ENCODE measurements at regions not wholly inside any gene's neighbourhood (a gene's known extent, or its start where the extent isn't known, plus 50 kb on each side); places are given as distances from the start of the nearest gene placed in this dataset.
"Not testable (repeated sequence)": the region's sequence is repeated elsewhere in the genome, so short reads cannot be mapped to it uniquely, and the experiment has no call there.

DNA sequence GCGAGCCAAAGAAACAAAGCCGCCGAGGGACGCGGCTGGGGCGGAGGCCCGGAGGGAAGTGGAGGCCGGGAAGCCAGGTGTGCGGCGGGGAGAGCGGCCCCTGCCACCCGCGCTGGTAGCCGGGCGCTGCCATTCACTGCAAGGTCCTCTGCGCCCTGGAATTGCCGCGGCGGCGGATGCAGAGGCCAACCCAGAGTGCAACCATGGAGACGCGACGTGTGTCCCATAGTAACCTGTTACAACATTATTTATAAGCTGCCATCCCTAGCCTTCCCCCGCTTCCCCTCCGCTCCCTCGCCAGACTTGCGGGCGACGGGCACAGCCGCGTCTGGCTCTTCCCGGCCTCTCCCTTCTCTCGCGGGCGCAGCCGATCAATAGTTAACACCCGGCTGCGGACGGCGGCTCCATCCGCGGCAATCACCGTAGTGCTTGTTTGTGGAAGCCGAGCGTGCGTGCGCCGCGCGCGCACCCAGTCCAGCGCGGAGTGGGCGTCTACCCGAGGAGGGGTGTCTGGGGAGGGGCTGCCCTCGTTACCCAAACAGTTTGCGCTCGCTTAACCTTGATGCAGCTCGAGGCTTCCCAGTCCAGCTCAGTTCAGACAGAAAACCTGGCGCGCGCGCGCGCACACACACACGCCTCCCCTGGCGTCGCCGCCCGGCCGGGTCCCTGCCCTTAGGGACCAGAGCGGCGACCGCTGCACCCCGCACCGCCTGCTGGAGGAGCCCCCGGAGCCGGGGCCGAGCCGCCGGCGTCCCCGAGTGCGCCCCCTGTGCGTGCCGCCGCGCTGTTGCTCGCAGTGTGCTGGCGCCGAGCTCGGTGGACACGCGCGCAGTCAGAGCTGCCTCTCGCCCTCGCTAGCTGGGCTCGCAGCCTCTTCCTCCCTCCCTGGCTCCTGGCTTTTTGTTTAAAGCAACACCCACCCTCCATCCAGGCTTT, 165.4 kb upstream of the DPP6 start:
- no peak for ATAC-seq

- no peak for ATAC-seq
Measured at GRCh38 chr7:153887749-153888569, 164.2 kb upstream of the DPP6 start.

GRCh38 chr7:153891990-153892389, 160.2 kb upstream of the DPP6 start:
- ATAC-seq = no peak

GRCh38 chr7:153902862-153903261, 149.3 kb upstream of the DPP6 start:
- no peak for ATAC-seq

- no peak for ATAC-seq
Measured at GRCh38 chr7:153912211-153912610, 140.0 kb upstream of the DPP6 start.

DNA sequence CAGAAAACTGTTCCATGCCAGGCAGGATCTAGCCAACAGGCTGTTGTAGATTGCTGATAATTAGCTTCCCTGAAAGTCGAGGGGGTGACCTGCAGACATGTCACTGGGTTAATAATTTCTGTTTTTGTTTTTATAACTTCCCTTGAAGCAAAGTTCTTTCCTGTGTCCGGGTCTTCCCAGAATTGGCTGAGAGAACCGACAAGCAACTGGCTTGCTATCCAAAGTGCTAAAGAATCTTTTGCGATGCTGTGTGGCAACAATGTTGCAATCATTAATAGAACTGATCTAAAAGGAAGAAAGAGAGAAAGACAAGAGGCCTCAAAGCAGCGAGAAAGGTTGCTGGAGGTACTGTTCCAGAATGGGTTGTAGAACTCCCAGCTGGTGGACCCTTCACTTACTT, 132.1 kb upstream of the DPP6 start:
- ATAC-seq = no peak

DNA sequence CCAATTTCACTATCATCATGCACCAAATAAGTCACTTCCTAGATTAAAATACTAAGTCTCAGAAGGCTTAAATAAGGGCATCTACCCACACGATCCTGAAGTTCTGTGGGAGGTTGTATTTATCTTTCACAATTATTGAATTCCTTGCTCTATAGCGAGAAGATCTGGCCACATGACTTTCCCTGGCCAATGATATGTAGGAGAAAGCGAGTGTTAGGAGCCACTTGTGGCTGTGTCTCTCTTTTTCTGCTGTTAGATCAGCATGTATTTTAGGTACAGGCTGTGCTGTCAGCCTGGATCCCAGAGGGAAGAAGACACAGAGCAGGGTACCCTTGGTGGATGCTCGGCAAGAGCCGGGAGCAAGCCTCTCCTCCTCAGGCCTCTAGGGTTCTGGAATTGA, 131.3 kb upstream of the DPP6 start:
- ATAC-seq = no peak

DNA sequence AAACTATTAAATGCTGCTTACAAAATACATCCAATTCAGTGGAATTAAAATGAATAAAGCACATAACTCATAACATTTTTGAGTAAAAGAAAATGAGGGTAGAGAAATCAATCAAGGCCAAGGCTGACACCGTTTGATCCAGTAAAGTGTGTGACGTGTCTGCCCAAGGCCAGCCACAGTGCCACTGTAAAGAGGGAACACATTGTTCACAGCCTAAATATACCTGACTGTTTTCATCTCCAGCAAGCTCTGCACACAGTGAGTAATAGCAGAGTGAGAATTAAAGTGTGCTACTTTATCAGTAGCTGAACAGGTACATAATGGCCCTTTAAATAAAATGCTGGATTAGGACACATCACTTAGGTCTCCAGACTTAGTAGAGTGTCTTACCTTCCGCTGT, 130.8 kb upstream of the DPP6 start:
- ATAC-seq = no peak

DNA sequence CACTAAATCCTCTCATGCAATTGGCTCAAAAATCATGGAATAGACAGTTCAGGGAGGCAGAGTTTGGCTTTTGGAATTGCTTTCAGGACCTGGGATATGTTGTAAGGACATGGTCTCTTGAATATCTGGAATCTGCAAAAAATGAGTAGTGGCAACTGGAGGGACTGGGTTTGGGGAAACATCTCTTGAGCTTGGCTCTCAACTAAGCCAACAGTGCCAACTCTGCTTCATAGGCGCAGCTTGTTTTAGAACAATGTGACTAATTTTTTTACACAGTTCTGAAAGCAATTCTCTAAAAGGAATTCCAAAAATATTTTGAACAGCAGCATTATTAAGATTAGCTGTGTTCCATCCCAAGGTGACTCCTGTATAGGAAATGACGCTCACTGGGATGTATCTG, 121.5 kb upstream of the DPP6 start:
- no peak for ATAC-seq

- ATAC-seq = no peak
Measured at GRCh38 chr7:153934048-153934447, 118.2 kb upstream of the DPP6 start.

- no peak for ATAC-seq
Measured at GRCh38 chr7:153934629-153935028, 117.6 kb upstream of the DPP6 start.

DNA sequence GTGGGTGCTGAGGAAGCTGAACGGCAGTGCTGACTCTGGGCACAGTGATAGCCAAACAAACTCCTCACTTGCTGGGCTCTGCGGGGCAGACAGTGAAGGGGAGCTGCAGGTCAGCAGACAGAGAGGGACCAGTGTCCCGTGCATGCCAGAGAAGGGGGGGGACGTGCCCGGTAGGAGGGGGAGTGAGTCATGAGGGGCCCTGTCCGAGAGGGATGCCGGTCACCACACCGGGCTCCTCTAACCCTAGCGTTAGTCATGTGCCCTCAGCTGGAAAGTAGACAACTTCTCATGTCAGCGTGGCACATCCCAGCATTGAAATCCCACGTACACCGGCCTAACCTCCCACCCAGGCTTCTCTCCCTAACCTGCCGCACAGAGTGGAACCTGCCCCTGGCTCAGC, 117.1 kb upstream of the DPP6 start:
- no peak for ATAC-seq

DNA sequence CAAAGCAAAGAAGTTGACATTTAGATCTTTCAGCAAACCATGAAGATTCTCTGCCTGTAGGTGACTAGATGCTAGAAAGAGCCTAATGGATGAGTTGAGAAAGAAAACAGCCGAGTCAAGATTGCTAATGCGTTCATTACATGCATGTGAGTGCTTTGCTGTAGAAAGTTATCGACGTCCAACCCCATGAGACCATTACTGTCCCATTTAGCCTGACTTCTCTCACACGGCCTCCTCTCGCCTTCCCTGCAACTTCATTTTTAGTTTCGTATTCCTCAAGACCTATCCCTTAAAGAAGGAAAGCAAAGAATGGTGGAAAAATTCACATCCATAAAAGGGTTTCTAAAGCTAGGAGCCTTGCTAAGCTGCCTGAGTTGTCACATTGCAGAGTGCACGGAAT, 113.7 kb upstream of the DPP6 start:
- no peak for ATAC-seq

DNA sequence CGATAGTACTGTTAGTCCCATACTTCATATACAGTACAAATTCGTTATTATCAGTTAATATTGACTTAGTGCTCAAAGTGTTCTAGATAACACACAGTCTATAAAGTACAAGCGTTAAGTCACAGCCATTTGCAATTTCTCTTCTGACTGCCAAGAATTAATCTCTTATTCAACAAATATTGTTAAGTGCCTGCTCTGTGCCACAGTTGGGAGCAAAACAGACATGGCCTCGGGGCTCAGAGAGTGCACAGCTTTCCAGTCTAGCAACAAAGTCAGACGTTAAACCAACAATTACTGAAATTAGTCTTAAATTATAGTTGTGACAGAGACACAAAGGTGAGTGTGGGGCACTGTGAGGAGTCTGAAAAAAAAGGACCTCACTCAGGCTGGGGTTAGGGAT, 113.0 kb upstream of the DPP6 start:
- no peak for ATAC-seq

GRCh38 chr7:153939654-153940053, 112.5 kb upstream of the DPP6 start:
- no peak for ATAC-seq

DNA sequence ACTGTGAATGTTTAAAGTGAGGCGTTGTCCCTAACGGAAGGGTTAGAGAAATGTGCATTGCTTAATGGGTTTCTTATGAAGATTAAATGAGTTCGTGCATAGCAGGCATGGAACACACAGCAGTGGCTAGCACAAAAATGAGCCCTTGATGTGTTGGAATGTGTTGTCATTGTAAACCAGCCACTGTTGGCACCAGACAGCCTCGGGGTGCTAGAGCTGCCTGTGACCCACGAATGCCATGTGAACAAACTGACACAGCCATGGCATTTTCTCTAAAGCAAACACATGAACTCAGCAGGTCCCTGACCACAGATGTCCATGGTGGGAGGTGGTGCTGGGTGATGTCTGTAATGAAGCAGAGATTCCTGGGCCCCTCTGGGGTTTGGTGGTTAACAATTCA, 111.1 kb upstream of the DPP6 start:
- no peak for ATAC-seq

DNA sequence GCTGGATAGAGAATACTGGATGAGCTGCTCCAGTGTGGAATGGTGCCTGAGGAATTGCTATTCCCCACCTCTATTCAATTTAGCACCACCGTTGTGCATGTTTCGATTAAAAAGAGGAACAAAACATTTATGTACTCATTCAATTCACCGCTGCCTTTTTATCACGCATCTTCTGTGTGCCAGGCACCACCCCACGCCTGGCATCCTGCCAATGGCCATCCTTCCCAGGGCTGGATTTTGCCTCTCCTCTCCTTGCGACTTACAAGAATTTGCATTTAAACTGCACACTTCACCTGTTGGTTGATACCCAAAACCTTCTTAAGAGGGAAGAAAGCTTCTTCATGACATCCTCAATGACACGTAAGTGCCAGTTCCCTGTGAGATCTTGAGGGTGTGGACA, 110.2 kb upstream of the DPP6 start:
- no peak for ATAC-seq

GRCh38 chr7:153943457-153943856, 108.7 kb upstream of the DPP6 start:
- ATAC-seq = no peak

GRCh38 chr7:153943861-153944260, 108.3 kb upstream of the DPP6 start:
- no peak for ATAC-seq

DNA sequence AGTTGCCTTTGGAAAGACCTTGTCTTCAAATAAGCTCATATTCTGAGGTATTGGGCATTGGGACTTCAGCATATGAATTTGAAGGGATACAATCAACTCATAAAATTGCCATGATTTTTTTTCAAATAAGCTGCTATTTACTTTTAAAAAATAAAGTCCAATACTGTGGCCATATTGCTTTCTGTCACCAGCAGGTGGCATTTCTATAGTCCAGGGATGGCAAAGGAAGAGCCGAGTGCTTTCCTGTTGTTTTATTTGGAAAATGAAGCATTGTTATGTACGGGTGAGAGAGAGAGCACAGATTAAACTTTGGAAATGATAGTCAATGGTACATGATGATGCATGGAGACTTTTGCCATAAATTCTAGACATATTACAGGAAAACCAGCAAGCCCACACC, 104.1 kb upstream of the DPP6 start:
- ATAC-seq = no peak

DNA sequence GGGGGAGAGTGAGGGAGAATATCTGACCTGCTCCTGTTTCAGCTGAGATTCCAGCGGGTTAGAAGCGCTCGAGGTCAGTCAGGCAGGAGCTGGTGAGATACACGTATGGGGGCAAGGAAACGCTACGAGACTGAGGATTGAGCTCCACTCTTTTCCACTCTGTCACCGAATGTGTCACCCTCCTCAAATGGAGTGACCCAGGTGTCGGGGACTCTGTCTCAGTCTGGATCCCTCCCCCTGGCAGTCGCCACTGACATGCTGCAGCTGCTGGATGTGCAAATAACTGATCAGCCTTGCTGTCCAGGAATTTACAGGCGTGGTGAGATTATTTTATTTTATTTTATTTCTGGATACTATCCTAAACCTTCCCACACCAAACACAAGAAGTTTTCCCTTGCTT, 100.9 kb upstream of the DPP6 start:
- ATAC-seq = no peak

GRCh38 chr7:153954477-153954876, 97.7 kb upstream of the DPP6 start:
- ATAC-seq = no peak

DNA sequence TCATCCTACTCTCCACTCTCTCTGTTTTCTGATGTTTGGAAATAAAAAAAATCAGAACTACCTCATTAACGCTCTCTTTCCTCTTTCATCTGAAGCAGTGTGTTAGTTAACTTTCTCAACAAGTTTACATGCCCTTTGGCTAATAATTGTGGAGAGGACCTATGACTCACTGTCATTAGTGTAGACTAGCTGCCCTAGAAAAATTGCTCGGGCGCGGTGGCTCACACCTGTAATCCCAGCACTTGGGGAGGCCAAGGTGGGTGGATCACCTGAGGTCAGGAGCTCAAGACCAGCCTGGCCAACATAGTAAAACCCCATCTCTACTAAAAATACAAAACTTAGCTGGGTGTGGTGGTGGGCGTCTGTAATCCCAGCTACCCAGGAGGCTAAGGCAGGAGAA, 94.5 kb upstream of the DPP6 start:
- not testable (repeated sequence) for ATAC-seq

DNA sequence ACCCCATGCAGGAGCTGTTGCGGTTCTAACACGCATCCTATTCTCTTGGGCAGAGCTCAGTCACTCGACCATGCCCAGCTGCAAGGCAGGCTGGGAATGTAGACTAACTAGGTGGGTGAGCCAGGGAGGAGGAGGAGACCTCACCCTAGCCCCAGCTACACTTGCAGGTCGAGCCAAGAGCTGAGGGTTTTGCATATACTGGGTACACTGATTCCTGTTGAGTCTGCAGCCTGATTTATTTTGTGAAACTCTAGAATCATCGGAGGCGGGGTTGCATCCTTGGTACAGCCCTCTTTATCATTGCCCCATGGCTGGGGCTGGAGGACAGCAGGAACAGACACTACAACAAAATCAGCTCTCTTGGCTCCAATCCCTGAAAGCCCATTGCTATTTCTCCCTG, 93.8 kb upstream of the DPP6 start:
- ATAC-seq = not testable (repeated sequence)

Data from esophagus mucosa (tissue), 1 donor.